GM18861 (cell line): ENCODE measurements at regions not wholly inside any gene's neighbourhood (a gene's known extent, or its start where the extent isn't known, plus 50 kb on each side); places are given as distances from the start of the nearest gene placed in this dataset.
"Not testable (repeated sequence)": the region's sequence is repeated elsewhere in the genome, so short reads cannot be mapped to it uniquely, and the experiment has no call there.

Source experiments
- ATAC-seq: cut with Tn5 transposase; IDR thresholded peaks from one replicate; pipeline ENCODE4 v1.9.1; 2021; ENCODE audit not compliant: unreplicated experiment

GRCh38 chr21:18114810-18115209 is 129.8 kb upstream of the CHODL start:
- ATAC-seq: no peak

DNA sequence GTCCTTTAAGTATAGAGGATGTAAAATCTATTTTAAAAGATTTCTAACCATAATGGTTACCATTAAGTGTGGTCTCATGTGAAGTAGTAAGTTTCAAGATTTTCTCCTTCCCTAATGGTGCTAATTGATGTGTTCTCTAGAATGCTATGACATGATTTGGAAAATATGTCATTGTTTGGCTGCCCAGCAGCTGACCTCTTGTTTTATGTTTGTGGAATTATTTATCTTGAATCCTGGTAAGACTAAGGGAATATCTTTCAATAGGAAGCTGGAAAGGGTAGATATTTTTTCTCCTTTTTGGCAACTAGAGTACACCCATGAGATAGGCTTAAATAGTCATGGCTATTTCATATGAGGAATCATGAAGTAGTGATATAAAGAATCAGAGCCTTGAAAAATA is 139.8 kb upstream of the CHODL start:
- ATAC-seq: no peak

DNA sequence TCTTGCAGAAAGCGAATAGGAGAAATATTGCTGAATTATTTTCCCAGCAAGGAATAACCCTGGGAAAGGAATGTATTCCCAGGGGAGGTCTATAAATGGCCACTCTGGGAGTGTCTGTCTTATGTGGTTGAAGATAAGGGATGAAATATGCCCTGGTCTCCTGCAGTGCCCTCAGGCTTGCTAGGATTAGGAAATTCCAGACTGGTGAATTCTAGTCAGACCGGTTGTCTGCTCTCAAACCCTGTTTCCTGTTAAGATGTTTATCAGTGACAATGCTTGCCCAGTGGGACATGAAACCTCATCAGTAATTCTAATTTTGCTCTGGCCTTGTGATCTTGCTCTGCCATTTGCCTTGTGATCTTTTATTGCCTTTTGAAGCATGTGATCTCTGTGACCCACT is 148.2 kb upstream of the CHODL start:
- not testable (repeated sequence) for ATAC-seq

- no peak for ATAC-seq
These were observed 154.8 kb upstream of the CHODL start for GRCh38 chr21:18089786-18090185.

- ATAC-seq: no peak
These were observed 174.2 kb upstream of the CHODL start for GRCh38 chr21:18070392-18070791.

GRCh38 chr21:18069875-18070274 is 174.8 kb upstream of the CHODL start:
- no peak for ATAC-seq

GRCh38 chr21:18060402-18060801 is 184.2 kb upstream of the CHODL start:
- ATAC-seq: no peak

DNA sequence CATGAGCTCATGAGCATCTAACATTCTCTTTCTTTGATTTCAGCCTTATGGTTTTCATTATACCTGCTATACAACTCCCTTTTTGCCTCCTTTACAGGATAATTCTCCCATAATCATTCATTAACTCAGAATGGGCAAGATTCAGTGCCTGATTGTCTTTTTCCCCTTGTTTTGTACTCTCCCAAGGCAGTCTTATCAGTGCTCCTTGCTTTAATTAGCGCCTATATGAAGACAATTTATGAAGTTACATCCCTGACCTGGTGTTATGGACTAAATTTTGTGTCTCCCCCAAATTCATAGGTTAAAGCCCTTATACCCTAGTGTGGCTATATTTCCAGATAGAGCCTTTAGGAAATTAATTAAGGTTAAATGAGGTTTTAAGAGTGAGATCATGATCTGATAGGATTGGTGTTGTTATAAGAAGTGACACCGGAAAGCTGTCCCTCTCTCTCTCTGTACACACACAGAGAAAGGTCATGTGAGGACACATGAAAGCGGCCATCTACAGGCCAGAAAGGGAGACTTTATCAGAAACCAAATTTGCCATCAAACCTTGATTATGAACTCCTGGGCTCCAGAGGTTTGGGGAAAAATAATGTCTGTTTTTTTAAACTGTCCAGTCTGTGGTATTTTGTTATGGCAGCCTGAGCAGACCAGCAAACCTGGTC is 185.8 kb upstream of the CHODL start:
- ATAC-seq: no peak

DNA sequence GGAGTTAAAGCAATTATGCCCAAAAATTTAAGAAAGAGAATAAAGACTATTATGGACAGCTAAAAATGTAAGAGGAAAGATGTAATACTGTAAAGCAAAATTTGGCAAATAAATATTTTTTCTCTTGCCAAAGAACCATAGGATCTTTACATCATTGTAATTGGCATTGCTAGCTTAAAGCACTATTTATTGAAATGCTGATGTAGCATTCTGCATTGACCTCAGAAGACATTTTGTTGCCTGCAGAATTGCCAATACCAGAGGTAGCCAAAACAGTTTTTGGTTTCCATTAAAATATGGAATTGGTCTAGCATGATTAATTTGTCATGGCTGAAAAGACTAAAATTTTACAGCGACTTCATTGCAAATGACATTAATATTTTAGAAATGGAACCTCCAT is 191.5 kb upstream of the CHODL start:
- no peak for ATAC-seq

DNA sequence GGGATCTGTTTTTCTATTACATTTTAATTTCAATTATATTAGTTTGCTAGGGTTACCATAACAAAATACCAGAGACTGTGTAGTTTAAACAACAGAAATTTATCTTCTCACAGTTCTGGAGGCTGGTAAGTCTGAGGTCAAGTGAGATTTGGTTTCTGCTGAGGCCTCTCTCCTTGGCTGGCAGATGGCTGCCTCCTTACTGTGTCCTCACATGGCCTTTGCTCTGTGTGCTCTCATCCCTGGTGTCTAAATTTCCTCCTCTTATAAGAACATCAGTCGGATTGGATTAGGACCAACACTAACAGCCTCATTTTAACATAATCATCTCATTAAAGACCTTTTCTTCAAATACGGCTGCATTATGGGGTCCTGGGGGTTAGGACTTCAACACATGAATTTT is 195.2 kb upstream of the CHODL start:
- ATAC-seq: no peak

- no peak for ATAC-seq
These were observed 203.6 kb upstream of the CHODL start for GRCh38 chr21:18041012-18041411.

- no peak for ATAC-seq
These were observed 211.1 kb upstream of the C21orf91 start for GRCh38 chr21:18030248-18030647.

DNA sequence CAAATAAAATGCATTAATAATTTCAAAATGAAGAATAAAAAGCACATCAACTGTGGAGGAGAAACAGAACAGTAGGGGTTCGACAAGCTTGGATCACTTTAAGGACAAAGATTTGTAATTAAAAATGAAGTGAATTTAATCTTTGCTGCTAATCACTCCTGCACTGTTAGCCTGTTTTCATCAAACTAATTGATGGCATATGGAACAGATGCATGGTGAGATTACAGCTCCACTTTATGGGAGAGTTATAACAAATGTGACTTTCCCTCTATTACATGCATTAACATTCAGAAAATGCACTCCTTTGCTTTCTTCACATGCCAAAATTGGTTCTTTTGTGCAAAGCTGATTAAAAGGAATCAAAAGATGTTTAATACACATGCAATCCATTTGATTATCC is 207.2 kb upstream of the C21orf91 start:
- ATAC-seq: no peak

- ATAC-seq: no peak
These were observed 204.6 kb upstream of the C21orf91 start for GRCh38 chr21:18023711-18024110.

GRCh38 chr21:18023157-18023556 is 204.0 kb upstream of the C21orf91 start:
- ATAC-seq: no peak

DNA sequence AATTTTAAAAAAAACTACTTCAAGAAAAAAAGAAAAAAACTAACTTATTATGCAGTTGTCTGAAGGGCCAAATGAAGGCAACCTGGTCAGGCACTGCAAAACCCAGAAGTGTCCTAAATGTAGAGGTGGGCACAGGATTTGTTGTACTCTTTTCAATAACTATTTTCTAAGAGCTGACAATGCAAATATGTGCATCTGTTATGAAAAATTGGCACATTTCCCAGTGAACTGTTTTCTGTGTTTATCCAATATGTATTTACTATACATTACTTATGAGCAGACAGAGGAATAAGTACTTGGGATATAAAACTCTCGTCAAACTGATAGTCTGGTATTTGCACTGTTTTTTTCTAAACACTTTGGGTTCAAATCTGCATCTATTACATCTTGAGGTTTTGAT is 188.0 kb upstream of the C21orf91 start:
- ATAC-seq: no peak

DNA sequence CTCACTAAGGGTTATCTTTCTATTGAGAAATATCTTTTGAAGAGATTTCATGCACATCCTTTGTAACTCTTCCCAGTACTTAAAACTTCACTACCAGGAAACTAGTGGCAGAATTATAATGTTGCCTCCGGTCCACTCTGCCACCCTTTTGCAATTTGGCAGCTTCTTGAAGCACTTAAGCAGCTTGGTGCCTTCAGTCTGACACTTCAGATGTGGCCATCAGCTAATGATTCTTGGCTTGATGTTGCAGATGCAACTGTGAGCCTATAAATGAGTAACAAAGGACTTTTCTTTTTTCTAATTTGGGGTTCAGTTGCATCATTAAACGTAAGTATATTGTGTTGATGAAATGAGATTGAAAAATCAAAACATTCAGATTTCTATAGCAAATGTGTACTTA is 187.5 kb upstream of the C21orf91 start:
- ATAC-seq: no peak

GRCh38 chr21:18002393-18002792 is 183.2 kb upstream of the C21orf91 start:
- ATAC-seq: no peak

GRCh38 chr21:18000981-18001686 is 182.0 kb upstream of the C21orf91 start:
- no peak for ATAC-seq

GRCh38 chr21:17998599-17998998 is 179.4 kb upstream of the C21orf91 start:
- ATAC-seq: not testable (repeated sequence)

GRCh38 chr21:17989780-17990179 is 170.6 kb upstream of the C21orf91 start:
- no peak for ATAC-seq

GRCh38 chr21:17988102-17988437 is 168.9 kb upstream of the C21orf91 start:
- ATAC-seq: no peak
